Psoas muscle (tissue), 7 donors: ENCODE measurements at regions not wholly inside any gene's neighbourhood (a gene's known extent, or its start where the extent isn't known, plus 50 kb on each side); places are given as distances from the start of the nearest gene placed in this dataset.

Experiments used
- ATAC-seq, 4 donors: fragments of 200-7000 bp; cut with Tn5 transposase; one replicate each; pipeline ENCODE4 v1.9.1; 2020; ENCODE audit warnings: moderate library complexity in 3 of 4, mild to moderate bottlenecking in 2 of 4
- DNase-seq, 2 donors: peaks; one replicate each; pipeline ENCODE4 v3.0.0-alpha.2; 2020
- H3K27ac ChIP-seq: fragments of 200-600 bp; one replicate; pipeline ENCODE4 v1.8.0; 2022
- H3K27me3 ChIP-seq, 3 donors: fragments of 200-600 bp in 1 of 3; one replicate each; pipeline versions ENCODE4 v1.6.1 to v1.8.0; 2013 to 2022; ENCODE audit warnings: low read length in 2 of 3, mild to moderate bottlenecking in 2 of 3, moderate library complexity in 1 of 3; ENCODE audit not compliant: insufficient read depth in 3 of 3
- H3K36me3 ChIP-seq, 2 donors: fragments of 200-600 bp in 1 of 2; one replicate each; pipeline versions ENCODE4 v1.6.1 to v1.8.0; 2013 to 2022; ENCODE audit warnings: low read depth in 1 of 2, mild to moderate bottlenecking in 1 of 2, moderate library complexity in 1 of 2; ENCODE audit not compliant: insufficient read depth in 1 of 2
- H3K4me1 ChIP-seq: fragments of 200-600 bp; one replicate; pipeline ENCODE4 v1.8.0; 2022
- H3K4me3 ChIP-seq: fragments of 200-600 bp; one replicate; pipeline ENCODE4 v1.8.0; 2022; ENCODE audit warnings: mild to moderate bottlenecking
- H3K9me3 ChIP-seq: fragments of 200-600 bp; one replicate; pipeline ENCODE4 v1.8.0; 2022
- WGBS, 3 donors: extraction: QIAGEN DNeasy Blood & Tissue Kit; methylation state at CpG; one replicate each; pipeline versions ENCODE4 v1.1.6 to v1.1.7; 2013; 5-methylcytosine and 5-hydroxymethylcytosine counted together
- intact Hi-C, 2 donors: fragments of 100-400 bp; cut with DNase I; formaldehyde crosslinking; loops; one replicate each; pipeline versions ENCODE4 v1.11.0 to v1.14.2; 2022
- TF ChIP-seq, protein P1 (sequence below): fragments of 200-600 bp; IDR thresholded peaks from one replicate; pipeline ENCODE4 v1.8.0; 2022; ENCODE audit warnings: antibody characterized with exemption
- donor health status: healthy with polysubstance abuse.
- donor health status: DM: no; HTN: no; CAD: no; lungs with moderate emphysema.
- donor health status: Bipolar disorder and iron deficiency.
- donor health status: healthy.
- donor health status: DM: yes; HTN: yes; CAD: no.
- donor health status: DM: no; HTN: no; CAD: no.
- donor health status: DM: yes; HTN: yes; CAD: no.

DNA sequence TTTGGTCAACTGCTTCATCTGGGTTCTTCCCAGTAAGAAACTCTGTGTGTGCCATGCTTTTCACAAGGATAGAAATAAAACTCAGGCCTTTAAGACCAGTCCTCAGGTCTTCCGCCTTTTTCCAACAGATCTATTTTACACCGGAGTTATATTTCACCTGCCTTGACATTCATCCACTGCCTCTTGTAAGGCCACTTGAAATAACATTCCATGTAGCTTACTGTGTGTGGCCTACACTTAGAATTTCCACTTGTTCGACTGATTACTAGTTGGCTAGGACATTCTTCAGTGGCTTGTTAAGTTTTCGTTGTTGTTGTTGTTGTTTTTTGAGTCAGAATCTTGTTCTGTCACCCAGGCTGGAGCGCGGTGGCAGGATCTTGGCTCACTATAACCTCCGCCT is 92.8 kb upstream of the UNC5C start:
- TF ChIP-seq, protein P1, sequence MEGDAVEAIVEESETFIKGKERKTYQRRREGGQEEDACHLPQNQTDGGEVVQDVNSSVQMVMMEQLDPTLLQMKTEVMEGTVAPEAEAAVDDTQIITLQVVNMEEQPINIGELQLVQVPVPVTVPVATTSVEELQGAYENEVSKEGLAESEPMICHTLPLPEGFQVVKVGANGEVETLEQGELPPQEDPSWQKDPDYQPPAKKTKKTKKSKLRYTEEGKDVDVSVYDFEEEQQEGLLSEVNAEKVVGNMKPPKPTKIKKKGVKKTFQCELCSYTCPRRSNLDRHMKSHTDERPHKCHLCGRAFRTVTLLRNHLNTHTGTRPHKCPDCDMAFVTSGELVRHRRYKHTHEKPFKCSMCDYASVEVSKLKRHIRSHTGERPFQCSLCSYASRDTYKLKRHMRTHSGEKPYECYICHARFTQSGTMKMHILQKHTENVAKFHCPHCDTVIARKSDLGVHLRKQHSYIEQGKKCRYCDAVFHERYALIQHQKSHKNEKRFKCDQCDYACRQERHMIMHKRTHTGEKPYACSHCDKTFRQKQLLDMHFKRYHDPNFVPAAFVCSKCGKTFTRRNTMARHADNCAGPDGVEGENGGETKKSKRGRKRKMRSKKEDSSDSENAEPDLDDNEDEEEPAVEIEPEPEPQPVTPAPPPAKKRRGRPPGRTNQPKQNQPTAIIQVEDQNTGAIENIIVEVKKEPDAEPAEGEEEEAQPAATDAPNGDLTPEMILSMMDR = no peak
- intact Hi-C loops = no loop called here
- 93 to 96% (median 95%) methylated on average over 7 of the region's 7 CpGs for WGBS, 3 donors

DNA sequence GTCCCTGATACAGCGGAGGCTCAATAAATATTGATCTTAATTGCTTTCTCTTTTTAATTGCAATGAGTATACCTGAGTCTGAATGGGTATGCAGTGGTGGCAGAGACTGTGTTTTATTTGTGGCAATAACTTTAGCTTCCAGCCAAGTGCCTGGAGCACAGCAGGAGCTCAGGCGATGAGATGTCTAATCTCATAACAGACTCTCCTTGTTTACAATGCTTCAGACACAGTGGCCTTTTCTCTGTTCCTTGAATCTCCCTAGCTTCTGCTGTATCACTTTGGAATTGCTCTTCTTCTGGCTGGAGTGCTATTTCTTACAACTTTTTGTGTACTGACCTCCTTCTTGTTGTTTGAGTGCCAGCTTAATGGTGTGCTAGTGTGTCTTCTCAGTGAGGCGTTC is 91.5 kb upstream of the UNC5C start:
- intact Hi-C loops = no loop called here
- WGBS, 3 donors = 80 to 88% (median 88%) methylated on average over 3 of the region's 3 CpGs
- Histone ChIP-seq H3K27ac (no peak overlapping the region), H3K9me3 (no peaks in the 10 kb centered on the region), H3K4me3 (no peak overlapping the region), H3K27me3 (no peaks in the 10 kb centered on the region), H3K36me3 (no peaks in the 10 kb centered on the region), H3K4me1 (no peaks in the 10 kb centered on the region)
- ATAC-seq = no peak
- no peak for DNase-seq
- TF ChIP-seq, protein P1 = no peak

More for the DNA sequence above, 92.8 kb upstream of the UNC5C start:
- Histone ChIP-seq H3K4me1 (no peaks in the 10 kb centered on the region), H3K4me3 (no peak overlapping the region), H3K36me3 (no peaks in the 10 kb centered on the region), H3K9me3 (no peaks in the 10 kb centered on the region), H3K27ac (no peak overlapping the region), H3K27me3 (no peaks in the 10 kb centered on the region)
- DNase-seq (no peak), ATAC-seq (no peak)

DNA sequence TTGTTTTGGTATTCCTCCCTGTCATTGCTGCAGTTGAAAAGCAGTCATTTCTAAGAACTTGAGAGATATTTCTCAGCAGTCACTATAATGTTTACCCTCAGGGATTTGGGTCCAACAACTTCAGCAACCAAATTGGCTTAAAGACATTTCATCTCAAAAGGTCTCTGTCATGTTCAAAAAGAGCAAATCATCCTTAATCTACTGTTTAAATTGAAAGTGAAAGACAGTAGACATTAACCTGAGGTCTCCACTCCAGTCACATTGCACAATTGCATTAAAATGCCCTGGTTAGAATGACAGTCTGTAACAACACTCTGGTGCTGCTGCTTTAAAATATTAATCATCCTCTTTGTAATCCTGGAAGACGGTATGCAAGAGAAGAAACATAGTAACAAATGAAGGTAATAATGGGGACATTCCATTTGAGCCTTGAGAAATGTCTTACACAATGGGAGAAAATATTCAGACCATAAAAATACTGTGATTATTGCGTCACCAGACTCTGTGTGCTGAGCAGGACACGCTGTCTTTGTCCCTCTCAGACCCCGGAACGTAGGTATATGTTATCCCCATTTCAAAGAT is 90.2 kb upstream of the UNC5C start:
- TF ChIP-seq, protein P1 = no peak
- Histone ChIP-seq H3K4me3 (no peak overlapping the region), H3K27ac (no peak overlapping the region), H3K4me1 (no peaks in the 10 kb centered on the region), H3K27me3 (no peaks in the 10 kb centered on the region), H3K36me3 (no peaks in the 10 kb centered on the region), H3K9me3 (no peaks in the 10 kb centered on the region)
- intact Hi-C loops = no loop called here
- WGBS, 3 donors = 73 to 83% (median 79%) methylated on average over 5 of the region's 5 CpGs
- no peak for DNase-seq
- peak in 1 of 4 donors; percentile 40 for ATAC-seq

DNA sequence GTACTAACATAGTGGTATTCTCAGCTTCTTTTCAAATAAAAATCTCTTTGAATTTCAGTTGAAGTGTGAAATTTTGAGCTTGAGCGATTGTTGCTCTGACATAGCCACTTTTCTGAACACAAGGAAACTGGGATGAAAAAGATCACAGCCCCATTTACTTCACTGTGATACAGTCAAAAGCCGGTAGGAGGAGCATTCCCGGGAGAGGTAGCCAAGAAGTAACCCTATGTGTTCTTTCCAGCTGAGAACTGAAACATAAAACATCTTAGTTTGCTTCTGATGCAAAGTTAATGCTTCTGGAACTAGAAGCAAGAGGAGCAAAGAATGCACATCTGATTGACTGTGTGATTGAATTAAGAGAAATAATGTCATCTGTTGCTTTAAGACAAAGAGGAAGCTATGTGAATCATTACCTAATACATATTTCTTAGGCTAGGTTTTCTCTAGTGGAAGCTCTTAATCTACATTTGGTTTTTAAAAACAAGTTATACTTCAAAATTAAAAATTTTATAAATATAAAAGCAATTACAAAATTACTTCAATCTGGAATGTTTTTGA is 88.3 kb upstream of the UNC5C start:
- intact Hi-C loops = no loop called here
- TF ChIP-seq, protein P1 = no peak
- no peak overlapping the region for H3K27ac ChIP-seq
- no peak for DNase-seq
- no peaks in the 10 kb centered on the region for H3K36me3 ChIP-seq
- H3K4me1 ChIP-seq = no peaks in the 10 kb centered on the region
- H3K27me3 ChIP-seq = no peaks in the 10 kb centered on the region
- no peak for ATAC-seq
- H3K9me3 ChIP-seq = no peaks in the 10 kb centered on the region
- 20 to 22% (median 22%) methylated on average over 3 of the region's 3 CpGs for WGBS, 3 donors
- H3K4me3 ChIP-seq = no peak overlapping the region

DNA sequence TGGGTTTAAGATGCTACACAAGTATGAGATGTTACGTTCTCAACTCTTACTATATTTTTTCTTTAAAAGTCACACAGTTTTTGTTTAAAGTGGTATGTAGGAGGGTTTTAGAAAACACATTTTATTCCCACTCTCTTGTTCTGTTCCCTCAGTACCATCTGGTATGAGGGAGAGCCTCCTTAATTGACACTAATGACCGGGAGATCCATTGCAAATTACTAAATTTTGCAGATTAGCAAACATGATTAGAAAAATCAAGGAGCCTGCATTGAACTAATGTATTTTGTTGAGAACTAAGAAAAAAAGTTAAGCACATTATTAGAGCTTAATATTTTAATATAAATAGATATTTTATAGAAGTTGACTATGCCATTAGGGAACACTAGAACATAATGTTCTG is 87.3 kb upstream of the UNC5C start:
- TF ChIP-seq, protein P1 = no peak
- Histone ChIP-seq H3K4me1 (no peaks in the 10 kb centered on the region), H3K9me3 (no peaks in the 10 kb centered on the region), H3K27me3 (no peaks in the 10 kb centered on the region), H3K27ac (no peak overlapping the region), H3K4me3 (no peak overlapping the region), H3K36me3 (no peaks in the 10 kb centered on the region)
- DNase-seq = no peak
- intact Hi-C loops = no loop called here
- ATAC-seq = no peak
- 64 to 89% (median 74%) methylated on average over 2 of the region's 2 CpGs for WGBS, 3 donors
